ENCODE measurements at regions not wholly inside any gene's neighbourhood (a gene's known extent, or its start where the extent isn't known, plus 50 kb on each side); places are given as distances from the start of the nearest gene placed in this dataset.

GRCh38 chr14:44316647-44317440, 190.2 kb downstream of the FSCB start:
- no peak for TF ChIP-seq USF2 (IDR thresholded peaks at IDR 0.05; ENCODE audit: low read depth, low read length)
- no peak for TF ChIP-seq RAD21 (IDR thresholded peaks at IDR 0.05; ENCODE audit: low read length)
- TF ChIP-seq CTCF (conservative IDR thresholded peaks at IDR 0.05; ENCODE audit: low read depth, low read length): no peak
- TF ChIP-seq MAFK (IDR thresholded peaks at IDR 0.05; ENCODE audit: low read depth, low read length): no peak
- TF ChIP-seq POLR2A (IDR thresholded peaks at IDR 0.05; ENCODE audit: low read depth, low read length): no peak
- no peak for TF ChIP-seq RFX5 (IDR thresholded peaks at IDR 0.05; ENCODE audit: low read depth, low read length)
- TF ChIP-seq MAZ (IDR thresholded peaks at IDR 0.05; ENCODE audit: borderline replicate concordance, low read depth, low read length): no peak
- no peak for TF ChIP-seq SMC3 (IDR thresholded peaks at IDR 0.05; ENCODE audit: low read depth, low read length)
- no peak for TF ChIP-seq CEBPB (IDR thresholded peaks at IDR 0.05; ENCODE audit: low read depth, low read length)
